IPS-15b (cell line): ENCODE measurements at regions not wholly inside any gene's neighbourhood (a gene's known extent, or its start where the extent isn't known, plus 50 kb on each side); places are given as distances from the start of the nearest gene placed in this dataset.

Experiments used
- H3K27me3 ChIP-seq: one replicate; pipeline ENCODE4 v1.6.1; 2013; ENCODE audit warnings: low read length; ENCODE audit not compliant: control insufficient read depth, insufficient read depth
- H3K36me3 ChIP-seq: one replicate; pipeline ENCODE4 v1.6.1; 2013; ENCODE audit warnings: low read length; ENCODE audit not compliant: control insufficient read depth, insufficient read depth
- H3K4me1 ChIP-seq: one replicate; pipeline ENCODE4 v1.6.1; 2013; ENCODE audit warnings: mild to moderate bottlenecking, low read length; ENCODE audit not compliant: control insufficient read depth, insufficient read depth
- H3K4me3 ChIP-seq: one replicate; pipeline ENCODE4 v1.5.1; 2013; ENCODE audit warnings: low read depth, low read length
- H3K9ac ChIP-seq: one replicate; pipeline ENCODE4 v1.6.1; 2013; ENCODE audit warnings: low read depth, mild to moderate bottlenecking, low read length
- H3K9me3 ChIP-seq: one replicate; pipeline ENCODE4 v1.6.1; 2013; ENCODE audit warnings: mild to moderate bottlenecking, low read length; ENCODE audit not compliant: control insufficient read depth, insufficient read depth

DNA sequence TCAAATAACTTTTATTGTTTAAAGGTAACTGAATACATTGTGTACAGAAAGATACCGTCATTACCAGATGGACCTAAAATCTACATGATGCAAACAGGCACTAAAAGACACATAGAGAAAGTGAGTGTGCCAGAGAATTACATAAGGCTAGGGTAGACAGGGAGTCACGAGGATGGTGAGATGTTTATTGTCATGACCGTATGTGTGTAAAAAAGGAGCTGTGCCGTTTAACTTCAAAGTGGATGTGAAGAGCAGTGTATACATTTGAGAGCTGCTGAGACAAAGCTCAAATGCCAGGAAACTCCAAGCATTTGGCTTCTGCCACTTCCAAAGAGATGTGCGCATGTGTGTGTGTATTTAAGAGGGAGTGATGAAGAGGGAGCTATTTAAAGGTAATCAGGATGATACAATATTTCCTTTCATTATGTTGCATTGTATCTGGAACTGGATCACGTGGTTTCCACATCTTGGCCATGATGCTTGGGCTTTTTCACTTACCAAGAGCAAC lies 51.4 kb upstream of the IGF1R start:
- Histone ChIP-seq H3K9me3 (no peaks in the 10 kb centered on the region), H3K9ac (no peak overlapping the region), H3K27me3 (peaks cover 5% of the 10 kb centered on the region), H3K4me1 (peaks cover 11% of the 10 kb centered on the region), H3K36me3 (no peaks in the 10 kb centered on the region), H3K4me3 (no peak overlapping the region)

DNA sequence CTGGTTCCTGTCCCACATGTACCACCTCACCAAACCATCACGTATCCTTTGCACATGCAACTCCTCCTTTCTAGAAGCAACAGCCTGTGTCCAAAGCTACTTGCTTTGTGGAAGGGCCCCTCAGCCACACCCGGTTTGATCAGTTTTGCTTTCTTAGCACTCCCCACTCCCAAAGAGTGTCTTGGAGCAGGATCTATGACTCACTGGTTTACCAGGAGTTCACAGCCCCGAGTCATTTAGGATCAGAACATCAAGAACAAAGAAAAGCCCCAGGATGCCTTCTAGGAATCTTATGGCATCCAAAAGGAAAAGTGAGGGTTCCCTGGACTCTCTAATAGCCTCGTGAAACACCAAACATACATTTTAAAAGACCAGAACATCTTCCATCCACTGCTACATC lies 50.7 kb upstream of the IGF1R start:
- Histone ChIP-seq H3K4me3 (no peak overlapping the region), H3K9ac (no peak overlapping the region), H3K4me1 (peaks cover 11% of the 10 kb centered on the region), H3K36me3 (no peaks in the 10 kb centered on the region), H3K27me3 (peaks cover 5% of the 10 kb centered on the region), H3K9me3 (no peaks in the 10 kb centered on the region)
